GM23248 (cell line): ENCODE measurements at regions not wholly inside any gene's neighbourhood (a gene's known extent, or its start where the extent isn't known, plus 50 kb on each side); places are given as distances from the start of the nearest gene placed in this dataset.

ENCODE experiments used
- DNase-seq: peaks from one replicate; pipeline ENCODE4 v3.0.0-alpha.2; 2015
- H2AFZ ChIP-seq: fragments of 200-600 bp; sonication (generic); 2 replicates; pipeline ENCODE4 v1.6.1; 2016; ENCODE audit warnings: antibody characterized with exemption
- H3F3A ChIP-seq: fragments of 200-600 bp; sonication (generic); 2 replicates; pipeline ENCODE4 v1.6.1; 2016; ENCODE audit warnings: mild to moderate bottlenecking, antibody characterized with exemption, mixed run types; ENCODE audit not compliant: insufficient read depth
- H3K27ac ChIP-seq: fragments of 200-600 bp; sonication (generic); 2 replicates; pipeline ENCODE4 v1.5.1; 2016; ENCODE audit warnings: mild to moderate bottlenecking
- H3K27me3 ChIP-seq: fragments of 200-600 bp; sonication (generic); replicated peaks from 2 replicates; pipeline ENCODE4 v1.6.1; 2016; ENCODE audit warnings: mild to moderate bottlenecking; ENCODE audit not compliant: insufficient read depth
- H3K36me3 ChIP-seq: fragments of 200-600 bp; sonication (generic); 2 replicates; pipeline ENCODE4 v1.6.1; 2016; ENCODE audit warnings: low read depth, mild to moderate bottlenecking
- H3K4me1 ChIP-seq: fragments of 200-600 bp; sonication (generic); 2 replicates; pipeline ENCODE4 v1.6.1; 2016; ENCODE audit warnings: mild to moderate bottlenecking; ENCODE audit not compliant: insufficient read depth
- H3K4me2 ChIP-seq: fragments of 200-600 bp; sonication (generic); one replicate; pipeline ENCODE4 v1.6.1; 2016; ENCODE audit warnings: mild to moderate bottlenecking; ENCODE audit not compliant: unreplicated experiment
- H3K4me3 ChIP-seq: fragments of 200-600 bp; sonication (generic); 2 replicates; pipeline ENCODE4 v1.5.1; 2016; ENCODE audit warnings: mild to moderate bottlenecking
- H3K79me2 ChIP-seq: fragments of 200-600 bp; sonication (generic); 2 replicates; pipeline ENCODE4 v1.6.1; 2016; ENCODE audit warnings: mild to moderate bottlenecking; ENCODE audit not compliant: insufficient read depth
- H3K9ac ChIP-seq: fragments of 200-600 bp; sonication (generic); 2 replicates; pipeline ENCODE4 v1.6.1; 2016; ENCODE audit warnings: mild to moderate bottlenecking
- H3K9me2 ChIP-seq: fragments of 200-600 bp; sonication (generic); 2 replicates; pipeline ENCODE4 v1.6.1; 2016; ENCODE audit warnings: mixed run types, mild to moderate bottlenecking, moderate library complexity; ENCODE audit not compliant: insufficient read depth
- H3K9me3 ChIP-seq: fragments of 200-600 bp; sonication (generic); one replicate; pipeline ENCODE4 v1.6.1; 2017; ENCODE audit warnings: low read depth
- H4K20me1 ChIP-seq: fragments of 200-600 bp; sonication (generic); 2 replicates; pipeline ENCODE4 v1.6.0; 2016; ENCODE audit not compliant: insufficient read depth
- EZH2 ChIP-seq: fragments of 200-600 bp; sonication (generic); IDR thresholded peaks from 2 replicates; pipeline ENCODE4 v1.6.1; 2018; ENCODE audit warnings: antibody characterized with exemption, mild to moderate bottlenecking; ENCODE audit not compliant: insufficient read depth, poor library complexity, severe bottlenecking
- EZH2phosphoT487 ChIP-seq: fragments of 200-600 bp; sonication (generic); IDR thresholded peaks from 2 replicates; pipeline ENCODE4 v1.6.1; 2018; ENCODE audit warnings: antibody characterized with exemption, moderate library complexity, mild to moderate bottlenecking, low read depth; ENCODE audit not compliant: insufficient read depth
- WGBS, 2 experiments: methylation state at CpG; one replicate each; pipeline ENCODE4 v1.1.6; 2015 to 2017; ENCODE audit warnings: low lambda C conversion rate in 2 of 2, low coverage in 1 of 2; ENCODE audit errors: missing lambda C conversion rate in 2 of 2; 5-methylcytosine and 5-hydroxymethylcytosine counted together
- in situ Hi-C: fragments of 300-500 bp; cut with MboI; formaldehyde crosslinking; loops from 2 replicates; pipeline ENCODE4 v1.15.0; 2020

DNA sequence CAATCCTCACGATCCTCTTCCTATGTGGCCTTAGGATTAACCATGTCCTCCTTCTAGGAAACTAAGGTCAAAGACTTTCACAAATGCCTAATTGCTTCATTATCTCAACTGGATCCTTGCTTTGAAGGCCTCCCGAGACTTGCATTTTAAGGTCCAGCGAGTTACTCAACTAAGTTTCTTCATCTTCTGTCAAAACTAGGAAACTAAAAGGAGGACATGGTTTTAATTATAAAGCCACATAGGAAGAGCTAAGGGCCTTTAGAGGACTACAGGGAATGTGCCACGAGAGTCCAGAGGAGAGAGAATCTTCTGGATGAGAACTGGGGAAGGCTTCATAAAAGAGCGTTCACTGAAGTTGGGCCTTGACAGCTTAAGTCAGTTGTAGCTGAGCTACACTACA lies 87.8 kb upstream of the LPP start:
- Histone ChIP-seq H3K4me1 (peaks cover 18% of the 10 kb centered on the region), H3K9me2 (no peaks in the 10 kb centered on the region), H3K36me3 (no peaks in the 10 kb centered on the region), H3F3A (no peaks in the 10 kb centered on the region), H3K9ac (no peak overlapping the region), H3K27ac (no peak overlapping the region), H3K4me3 (no peak overlapping the region), H4K20me1 (no peaks in the 10 kb centered on the region), H3K27me3 (no peaks in the 10 kb centered on the region), H3K4me2 (no peak overlapping the region), H2AFZ (no peak overlapping the region), H3K79me2 (no peaks in the 10 kb centered on the region), H3K9me3 (no peaks in the 10 kb centered on the region)
- in situ Hi-C loops: no loop called here
- no peak for DNase-seq
- no peak for TF ChIP-seq EZH2
- TF ChIP-seq EZH2phosphoT487: no peak
- 56 to 63% methylated on average over 5 of the region's 5 CpGs for WGBS, 2 experiments

DNA sequence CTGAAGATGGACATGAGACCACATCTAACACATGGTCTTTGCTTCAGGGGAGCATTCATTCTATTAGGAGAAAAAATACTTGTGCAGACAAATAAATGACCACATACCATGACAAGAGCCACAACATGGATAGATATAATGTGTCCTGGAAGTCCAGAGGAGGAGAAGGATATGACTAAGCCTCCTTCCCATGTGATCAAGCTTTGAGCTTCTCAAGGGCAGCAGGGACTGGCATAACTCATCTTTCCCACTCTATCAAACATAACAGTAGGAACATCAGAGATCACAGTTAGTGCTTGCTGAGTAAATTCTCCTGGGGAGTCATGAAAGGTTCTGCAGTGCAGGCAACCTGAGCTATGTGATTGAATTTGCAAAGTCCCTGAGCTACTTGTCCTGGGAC lies 86.0 kb upstream of the LPP start:
- Histone ChIP-seq H3F3A (no peaks in the 10 kb centered on the region), H3K9me2 (no peaks in the 10 kb centered on the region), H3K4me1 (peaks cover 10% of the 10 kb centered on the region), H3K27me3 (no peaks in the 10 kb centered on the region), H3K79me2 (no peaks in the 10 kb centered on the region), H3K4me3 (no peak overlapping the region), H3K27ac (no peak overlapping the region), H3K9me3 (no peaks in the 10 kb centered on the region), H3K36me3 (no peaks in the 10 kb centered on the region), H2AFZ (no peak overlapping the region), H3K4me2 (no peak overlapping the region), H4K20me1 (no peaks in the 10 kb centered on the region), H3K9ac (no peak overlapping the region)
- TF ChIP-seq EZH2: no peak
- TF ChIP-seq EZH2phosphoT487: no peak
- peak; percentile 79 for DNase-seq
- in situ Hi-C loops: no loop called here

DNA sequence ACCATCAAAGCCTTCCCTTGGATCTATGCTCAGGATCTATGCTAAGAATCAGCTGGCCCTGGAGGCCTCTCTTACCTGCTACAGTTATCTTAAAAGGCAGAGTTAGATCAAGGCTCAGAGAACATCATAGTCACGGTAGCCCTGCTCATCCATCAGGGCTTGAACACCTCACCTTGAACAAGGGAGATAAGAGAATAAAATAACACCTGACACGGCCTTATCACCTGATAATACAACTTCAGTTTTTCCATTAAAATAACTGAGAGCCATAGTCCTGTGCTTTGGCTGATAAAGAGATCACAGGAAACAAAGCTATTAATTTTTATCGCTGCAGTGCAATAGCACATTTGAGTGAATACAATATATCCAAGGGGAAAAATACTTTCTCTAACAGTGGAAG lies 85.6 kb upstream of the LPP start:
- Histone ChIP-seq H3K79me2 (no peaks in the 10 kb centered on the region), H3K9me3 (no peaks in the 10 kb centered on the region), H3K27me3 (no peaks in the 10 kb centered on the region), H3K4me3 (no peak overlapping the region), H3K27ac (no peak overlapping the region), H3K9me2 (no peaks in the 10 kb centered on the region), H3K4me1 (peaks cover 10% of the 10 kb centered on the region), H4K20me1 (no peaks in the 10 kb centered on the region), H3K9ac (no peak overlapping the region), H2AFZ (no peak overlapping the region), H3K4me2 (no peak overlapping the region), H3K36me3 (no peaks in the 10 kb centered on the region), H3F3A (no peaks in the 10 kb centered on the region)
- 91 to 98% methylated on average over 3 of the region's 3 CpGs for WGBS, 2 experiments
- TF ChIP-seq EZH2phosphoT487 (no peak), EZH2 (no peak)
- no peak for DNase-seq
- in situ Hi-C loops: no loop called here

DNA sequence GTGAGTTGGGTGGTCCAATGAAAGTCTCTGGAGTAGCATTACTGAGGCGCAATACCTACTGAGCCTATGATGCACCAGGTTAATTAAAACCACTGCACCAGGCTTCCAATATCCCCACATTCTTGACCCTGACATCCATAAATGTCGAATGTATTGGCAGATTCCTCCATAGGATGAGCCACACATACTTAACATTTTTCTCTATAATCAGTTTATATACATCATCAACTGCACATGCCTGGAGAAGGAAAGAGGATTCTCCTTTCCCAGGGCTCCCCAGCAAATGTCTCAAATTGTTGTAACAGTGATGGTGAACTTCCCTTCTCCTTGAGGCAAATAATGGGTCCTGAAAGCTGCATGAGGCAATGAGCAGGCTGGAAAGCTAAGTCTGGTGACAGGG lies 82.3 kb upstream of the LPP start:
- WGBS, 2 experiments: 46 to 57% methylated on average over 2 of the region's 2 CpGs
- Histone ChIP-seq H3K9ac (no peak overlapping the region), H3F3A (no peaks in the 10 kb centered on the region), H3K4me1 (peaks cover 10% of the 10 kb centered on the region), H3K4me2 (no peak overlapping the region), H3K79me2 (no peaks in the 10 kb centered on the region), H4K20me1 (no peaks in the 10 kb centered on the region), H3K27ac (no peak overlapping the region), H3K36me3 (no peaks in the 10 kb centered on the region), H3K9me3 (no peaks in the 10 kb centered on the region), H2AFZ (no peak overlapping the region), H3K9me2 (no peaks in the 10 kb centered on the region), H3K4me3 (no peak overlapping the region), H3K27me3 (no peaks in the 10 kb centered on the region)
- TF ChIP-seq EZH2phosphoT487 (no peak), EZH2 (no peak)
- DNase-seq: no peak
- in situ Hi-C loops: no loop called here

DNA sequence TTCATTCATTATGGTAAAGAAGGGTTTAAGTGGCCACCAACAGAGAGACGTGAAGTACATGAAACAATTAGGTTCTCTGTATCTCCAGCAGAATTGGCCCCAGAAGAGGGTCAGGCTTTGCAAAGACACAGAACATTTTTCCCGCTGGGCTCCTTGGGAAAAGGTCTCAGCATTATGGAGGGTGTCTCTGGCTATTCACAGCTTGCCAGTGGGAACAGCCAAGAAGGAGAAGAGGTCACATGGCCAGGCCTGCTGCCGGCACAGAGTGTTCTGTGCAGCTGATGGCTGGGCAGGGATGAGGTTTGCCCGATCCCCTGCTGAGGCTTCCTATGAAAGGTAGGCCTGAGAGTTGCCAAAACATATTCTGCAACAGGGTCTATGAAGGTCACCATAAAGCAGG lies 77.8 kb upstream of the LPP start:
- no peak overlapping the region for H2AFZ ChIP-seq
- no peaks in the 10 kb centered on the region for H3K79me2 ChIP-seq
- H4K20me1 ChIP-seq: no peaks in the 10 kb centered on the region
- H3K27ac ChIP-seq: no peak overlapping the region
- H3K9me2 ChIP-seq: no peaks in the 10 kb centered on the region
- H3F3A ChIP-seq: no peaks in the 10 kb centered on the region
- DNase-seq: no peak
- H3K4me2 ChIP-seq: no peak overlapping the region
- no peak overlapping the region for H3K4me3 ChIP-seq
- in situ Hi-C loops: no loop called here
- H3K36me3 ChIP-seq: no peaks in the 10 kb centered on the region
- no peaks in the 10 kb centered on the region for H3K9me3 ChIP-seq
- peaks cover 2% of the 10 kb centered on the region; the same call in 1 of the 2 replicates for H3K4me1 ChIP-seq
- H3K27me3 ChIP-seq: no peaks in the 10 kb centered on the region
- H3K9ac ChIP-seq: no peak overlapping the region
- TF ChIP-seq EZH2 (no peak), EZH2phosphoT487 (no peak)
- 63 to 69% methylated on average over 4 of the region's 4 CpGs for WGBS, 2 experiments
